Uterus (tissue), 3 donors: ENCODE measurements at regions not wholly inside any gene's neighbourhood (a gene's known extent, or its start where the extent isn't known, plus 50 kb on each side); places are given as distances from the start of the nearest gene placed in this dataset.

Source experiments
- DNase-seq, 2 donors: peaks; one replicate each; pipeline ENCODE4 v3.0.0-alpha.2; 2019 to 2020
- H3K27ac ChIP-seq, 2 donors: fragments of 200-600 bp; sonication (generic); 1 replicate in 1 of 2; 2 replicates in 1 of 2; pipeline ENCODE4 v1.5.1; 2016 to 2018
- H3K27me3 ChIP-seq, 2 donors: fragments of 200-600 bp; sonication (generic); one replicate each; pipeline ENCODE4 v1.5.1; 2018 to 2019; ENCODE audit warnings: control low read depth in 1 of 2
- H3K36me3 ChIP-seq, 2 donors: fragments of 200-600 bp; sonication (generic); one replicate each; pipeline ENCODE4 v1.5.1; 2019; ENCODE audit warnings: control low read depth in 1 of 2
- H3K4me1 ChIP-seq, 2 donors: fragments of 200-600 bp; sonication (generic); one replicate each; pipeline ENCODE4 v1.5.1; 2018 to 2019; ENCODE audit warnings: control low read depth in 1 of 2
- H3K4me3 ChIP-seq, 2 donors: fragments of 200-600 bp; sonication (generic); 1 replicate in 1 of 2; 2 replicates in 1 of 2; pipeline ENCODE4 v1.5.1; 2018 to 2019; ENCODE audit warnings: mild to moderate bottlenecking in 1 of 2
- H3K9me3 ChIP-seq, 2 donors: fragments of 200-600 bp; sonication (generic); one replicate each; pipeline ENCODE4 v1.5.1; 2019; ENCODE audit warnings: control low read depth in 1 of 2
- POLR2A ChIP-seq, 2 donors: fragments of 450-650 bp; IDR thresholded peaks; one replicate each; pipeline ENCODE4 v1.6.1; 2016; ENCODE audit warnings: antibody characterized with exemption in 2 of 2, mild to moderate bottlenecking in 1 of 2, moderate library complexity in 1 of 2
- intact Hi-C: fragments of 100-400 bp; cut with DNase I; formaldehyde crosslinking; loops from one replicate; pipeline ENCODE4 v1.15.1; 2023; ENCODE audit warnings: low total_unique reads
- TF ChIP-seq, protein P1 (sequence below), 4 experiments: fragments of 200-600 bp in 2 of 4; fragments of 450-650 bp in 2 of 4; sonication (generic) in 2 of 4; IDR thresholded peaks; one replicate each; pipeline ENCODE4 v1.5.1; 2016 to 2019; ENCODE audit warnings: antibody characterized with exemption in 4 of 4, mild to moderate bottlenecking in 2 of 4, moderate library complexity in 1 of 4
- donor health status: DM: yes; HTN: yes; CAD: no.

- TF ChIP-seq POLR2A (IDR thresholded peaks at IDR 0.05) = no peak
- TF ChIP-seq, protein P1, sequence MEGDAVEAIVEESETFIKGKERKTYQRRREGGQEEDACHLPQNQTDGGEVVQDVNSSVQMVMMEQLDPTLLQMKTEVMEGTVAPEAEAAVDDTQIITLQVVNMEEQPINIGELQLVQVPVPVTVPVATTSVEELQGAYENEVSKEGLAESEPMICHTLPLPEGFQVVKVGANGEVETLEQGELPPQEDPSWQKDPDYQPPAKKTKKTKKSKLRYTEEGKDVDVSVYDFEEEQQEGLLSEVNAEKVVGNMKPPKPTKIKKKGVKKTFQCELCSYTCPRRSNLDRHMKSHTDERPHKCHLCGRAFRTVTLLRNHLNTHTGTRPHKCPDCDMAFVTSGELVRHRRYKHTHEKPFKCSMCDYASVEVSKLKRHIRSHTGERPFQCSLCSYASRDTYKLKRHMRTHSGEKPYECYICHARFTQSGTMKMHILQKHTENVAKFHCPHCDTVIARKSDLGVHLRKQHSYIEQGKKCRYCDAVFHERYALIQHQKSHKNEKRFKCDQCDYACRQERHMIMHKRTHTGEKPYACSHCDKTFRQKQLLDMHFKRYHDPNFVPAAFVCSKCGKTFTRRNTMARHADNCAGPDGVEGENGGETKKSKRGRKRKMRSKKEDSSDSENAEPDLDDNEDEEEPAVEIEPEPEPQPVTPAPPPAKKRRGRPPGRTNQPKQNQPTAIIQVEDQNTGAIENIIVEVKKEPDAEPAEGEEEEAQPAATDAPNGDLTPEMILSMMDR (IDR thresholded peaks at IDR 0.05) = no peak
- Histone ChIP-seq H3K27ac (no peak overlapping the region), H3K4me3 (no peak overlapping the region), H3K36me3 (no peaks in the 10 kb centered on the region), H3K27me3 (no peaks in the 10 kb centered on the region), H3K4me1 (no peaks in the 10 kb centered on the region), H3K9me3 (no peaks in the 10 kb centered on the region)
- intact Hi-C loops = no loop called here
- no peak for DNase-seq
Measured at GRCh38 chr14:39880106-39880695, 448.0 kb upstream of the FBXO33 start.

GRCh38 chr14:39877577-39878190 lies 445.5 kb upstream of the FBXO33 start:
- TF ChIP-seq, protein P1 (IDR thresholded peaks at IDR 0.05) = no peak
- no peak for TF ChIP-seq POLR2A (IDR thresholded peaks at IDR 0.05)
- no peak overlapping the region for H3K27ac ChIP-seq

GRCh38 chr14:39876916-39877315 lies 444.7 kb upstream of the FBXO33 start:
- DNase-seq = no peak
- no peak overlapping the region for H3K4me3 ChIP-seq
- H3K36me3 ChIP-seq = no peaks in the 10 kb centered on the region
- intact Hi-C loops = no loop called here
- no peak for TF ChIP-seq POLR2A (IDR thresholded peaks at IDR 0.05)
- no peaks in the 10 kb centered on the region for H3K27me3 ChIP-seq
- no peaks in the 10 kb centered on the region for H3K9me3 ChIP-seq
- H3K27ac ChIP-seq = no peak overlapping the region
- H3K4me1 ChIP-seq = no peaks in the 10 kb centered on the region

More at GRCh38 chr14:39877577-39878190, 445.5 kb upstream of the FBXO33 start:
- H3K9me3 ChIP-seq = no peaks in the 10 kb centered on the region
- no peaks in the 10 kb centered on the region for H3K4me1 ChIP-seq
- H3K27me3 ChIP-seq = no peaks in the 10 kb centered on the region
- no peak for DNase-seq
- intact Hi-C loops = no loop called here
- H3K4me3 ChIP-seq = no peak overlapping the region
- no peaks in the 10 kb centered on the region for H3K36me3 ChIP-seq

DNA sequence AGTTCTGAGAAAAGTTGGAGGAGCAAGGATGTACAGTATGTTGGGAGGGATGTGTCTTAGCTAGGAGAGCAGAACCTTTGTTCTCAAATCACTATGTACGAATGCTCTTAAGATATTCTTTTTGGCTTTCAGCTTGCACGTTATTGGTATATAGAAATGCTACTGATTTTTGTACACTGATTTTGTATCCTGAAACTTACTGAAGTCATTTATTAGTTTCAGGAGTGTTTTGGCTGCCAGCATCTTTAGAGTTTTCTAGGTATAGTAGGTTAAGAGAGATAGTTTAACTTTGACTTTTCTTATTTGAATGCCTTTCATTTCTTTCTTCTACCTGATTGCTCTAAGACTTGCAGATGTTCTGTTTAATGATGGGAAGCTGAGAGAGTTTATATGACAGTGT lies 442.8 kb upstream of the FBXO33 start:
- TF ChIP-seq, protein P1 (IDR thresholded peaks at IDR 0.05) = no peak
- TF ChIP-seq POLR2A (IDR thresholded peaks at IDR 0.05) = no peak
- Histone ChIP-seq H3K9me3 (no peaks in the 10 kb centered on the region), H3K27ac (no peak overlapping the region), H3K4me1 (no peaks in the 10 kb centered on the region), H3K4me3 (no peak overlapping the region), H3K36me3 (no peaks in the 10 kb centered on the region), H3K27me3 (no peaks in the 10 kb centered on the region)
- no peak for DNase-seq
- intact Hi-C loops = no loop called here

DNA sequence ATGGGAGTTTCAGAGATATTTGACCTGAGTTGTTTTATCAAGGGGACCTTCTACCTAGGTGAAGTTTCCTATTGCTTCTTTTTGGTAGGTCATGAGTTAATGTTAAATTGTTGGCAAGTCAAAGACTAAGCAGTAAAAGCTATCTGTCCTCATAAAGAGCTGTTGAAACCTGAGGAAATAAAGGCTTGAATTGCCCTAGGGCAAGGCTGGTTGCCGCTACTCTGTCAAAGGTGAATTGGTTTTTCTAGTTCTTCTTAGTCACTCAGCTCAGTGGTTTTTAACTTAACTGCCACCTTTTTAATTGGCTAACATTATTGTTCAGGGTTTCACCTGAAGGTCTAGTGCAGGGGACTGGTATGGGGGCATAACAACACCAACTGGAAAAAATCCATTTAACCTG lies 441.6 kb upstream of the FBXO33 start:
- no peak overlapping the region for H3K4me3 ChIP-seq
- intact Hi-C loops = no loop called here
- no peak overlapping the region for H3K27ac ChIP-seq
- H3K36me3 ChIP-seq = no peaks in the 10 kb centered on the region
- H3K9me3 ChIP-seq = no peaks in the 10 kb centered on the region
- no peaks in the 10 kb centered on the region for H3K4me1 ChIP-seq
- no peaks in the 10 kb centered on the region for H3K27me3 ChIP-seq
- TF ChIP-seq, protein P1 (IDR thresholded peaks at IDR 0.05) = no peak
- no peak for TF ChIP-seq POLR2A (IDR thresholded peaks at IDR 0.05)
- DNase-seq = no peak
